ENCODE measurements at regions not wholly inside any gene's neighbourhood (a gene's known extent, or its start where the extent isn't known, plus 50 kb on each side); places are given as distances from the start of the nearest gene placed in this dataset.
A peak's percentile ranks its signal among the peaks of the same experiment; 100 is the strongest.

- 67 to 82% (median 80%) methylated on average over 3 of the region's 3 CpGs for WGBS, 5 donors
- Histone ChIP-seq H3K36me3 (no peaks in the 10 kb centered on the region), H3K9me3 (peaks cover 0 to 26% (median 15%) of the 10 kb centered on the region in 4 donors), H3K4me3 (no peak overlapping the region), H3K27me3 (no peaks in the 10 kb centered on the region), H3K4me1 (peaks cover 0 to 10% (median 4%) of the 10 kb centered on the region in 4 donors), H3K27ac (no peak overlapping the region)
- TF ChIP-seq CTCF (IDR thresholded peaks at IDR 0.05) (no peak), POLR2A (IDR thresholded peaks at IDR 0.05) (no peak), POLR2AphosphoS5 (IDR thresholded peaks at IDR 0.05) (no peak), EP300 (IDR thresholded peaks at IDR 0.05) (no peak)
- intact Hi-C loops (cut with DNase I; ENCODE audit: low total_unique reads), result no loop called here
- no peak for DNase-seq
These were observed 279.0 kb upstream of the TACR3 start for GRCh38 chr4:103998756-103999155.

- Histone ChIP-seq H3K4me3 (no peak overlapping the region), H3K27ac (no peak overlapping the region), H3K36me3 (no peaks in the 10 kb centered on the region), H3K27me3 (no peaks in the 10 kb centered on the region), H3K4me1 (peaks cover 0 to 10% (median 4%) of the 10 kb centered on the region in 4 donors), H3K9me3 (peaks cover 0 to 12% (median 5%) of the 10 kb centered on the region in 4 donors)
- intact Hi-C loops (cut with DNase I; ENCODE audit: low total_unique reads), result no loop called here
- WGBS, 5 donors, result 16 to 26% (median 20%) methylated on average over 2 of the region's 2 CpGs
- DNase-seq, result peak in 1 of 2 donors; percentile 61
- TF ChIP-seq EP300 (IDR thresholded peaks at IDR 0.05) (no peak), POLR2AphosphoS5 (IDR thresholded peaks at IDR 0.05) (no peak), POLR2A (IDR thresholded peaks at IDR 0.05) (no peak), CTCF (IDR thresholded peaks at IDR 0.05) (no peak)
These were observed 276.9 kb upstream of the TACR3 start for GRCh38 chr4:103996637-103997036.

GRCh38 chr4:103996064-103996463, 276.3 kb upstream of the TACR3 start:
- no peak for TF ChIP-seq POLR2A (IDR thresholded peaks at IDR 0.05)
- TF ChIP-seq CTCF (IDR thresholded peaks at IDR 0.05), result no peak
- TF ChIP-seq POLR2AphosphoS5 (IDR thresholded peaks at IDR 0.05), result no peak
- no peak for TF ChIP-seq EP300 (IDR thresholded peaks at IDR 0.05)
- no peak overlapping the region for H3K4me3 ChIP-seq
- no peaks in the 10 kb centered on the region for H3K27me3 ChIP-seq
- H3K4me1 ChIP-seq, result peaks cover 0 to 10% (median 4%) of the 10 kb centered on the region in 4 donors
- 5 to 19% (median 8%) methylated on average over 2 of the region's 2 CpGs for WGBS, 5 donors
- no peak overlapping the region for H3K27ac ChIP-seq
- intact Hi-C loops (cut with DNase I; ENCODE audit: low total_unique reads), result no loop called here
- peak in 1 of 2 donors; percentile 35 for DNase-seq
- no peaks in the 10 kb centered on the region for H3K36me3 ChIP-seq
- peaks cover 0 to 12% (median 5%) of the 10 kb centered on the region in 4 donors for H3K9me3 ChIP-seq

- intact Hi-C loops (cut with DNase I; ENCODE audit: low total_unique reads), result no loop called here
- DNase-seq, result peak in 1 of 2 donors; percentile 5
- WGBS, 5 donors, result 6 to 12% (median 11%) methylated on average over 1 of the region's 1 CpG
- H3K9me3 ChIP-seq, result peaks cover 0 to 12% (median 7%) of the 10 kb centered on the region in 4 donors
- H3K27me3 ChIP-seq, result no peaks in the 10 kb centered on the region
- no peak overlapping the region for H3K27ac ChIP-seq
- TF ChIP-seq CTCF (IDR thresholded peaks at IDR 0.05) (no peak), EP300 (IDR thresholded peaks at IDR 0.05) (no peak), POLR2A (IDR thresholded peaks at IDR 0.05) (no peak), POLR2AphosphoS5 (IDR thresholded peaks at IDR 0.05) (no peak)
- H3K4me1 ChIP-seq, result peaks cover 0 to 10% (median 4%) of the 10 kb centered on the region in 4 donors
- H3K4me3 ChIP-seq, result no peak overlapping the region
- H3K36me3 ChIP-seq, result no peaks in the 10 kb centered on the region
These were observed 274.3 kb upstream of the TACR3 start for GRCh38 chr4:103994059-103994458.

All from stomach (tissue), 8 donors.